ENCODE measurements at regions not wholly inside any gene's neighbourhood (a gene's known extent, or its start where the extent isn't known, plus 50 kb on each side); places are given as distances from the start of the nearest gene placed in this dataset.

GRCh38 chr7:156090988-156091387 is 278.7 kb upstream of the SHH start:
- TF ChIP-seq, protein P1, sequence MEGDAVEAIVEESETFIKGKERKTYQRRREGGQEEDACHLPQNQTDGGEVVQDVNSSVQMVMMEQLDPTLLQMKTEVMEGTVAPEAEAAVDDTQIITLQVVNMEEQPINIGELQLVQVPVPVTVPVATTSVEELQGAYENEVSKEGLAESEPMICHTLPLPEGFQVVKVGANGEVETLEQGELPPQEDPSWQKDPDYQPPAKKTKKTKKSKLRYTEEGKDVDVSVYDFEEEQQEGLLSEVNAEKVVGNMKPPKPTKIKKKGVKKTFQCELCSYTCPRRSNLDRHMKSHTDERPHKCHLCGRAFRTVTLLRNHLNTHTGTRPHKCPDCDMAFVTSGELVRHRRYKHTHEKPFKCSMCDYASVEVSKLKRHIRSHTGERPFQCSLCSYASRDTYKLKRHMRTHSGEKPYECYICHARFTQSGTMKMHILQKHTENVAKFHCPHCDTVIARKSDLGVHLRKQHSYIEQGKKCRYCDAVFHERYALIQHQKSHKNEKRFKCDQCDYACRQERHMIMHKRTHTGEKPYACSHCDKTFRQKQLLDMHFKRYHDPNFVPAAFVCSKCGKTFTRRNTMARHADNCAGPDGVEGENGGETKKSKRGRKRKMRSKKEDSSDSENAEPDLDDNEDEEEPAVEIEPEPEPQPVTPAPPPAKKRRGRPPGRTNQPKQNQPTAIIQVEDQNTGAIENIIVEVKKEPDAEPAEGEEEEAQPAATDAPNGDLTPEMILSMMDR (IDR thresholded peaks at IDR 0.05 in 4 of 5, conservative IDR thresholded peaks at IDR 0.05 in 1 of 5) = no peak
- TF ChIP-seq POLR2A (IDR thresholded peaks at IDR 0.05) = no peak

All from gastrocnemius medialis (tissue), 4 donors.